ENCODE measurements at regions not wholly inside any gene's neighbourhood (a gene's known extent, or its start where the extent isn't known, plus 50 kb on each side); places are given as distances from the start of the nearest gene placed in this dataset.

GRCh38 chr11:127620671-127621070, 620.1 kb upstream of the KIRREL3 start:
- intact Hi-C loops (cut with micrococcal nuclease; ENCODE audit: unreplicated experiment): no loop called here
- no peak overlapping the region for H3K4me3 ChIP-seq (ENCODE audit: low read depth, low read length, poor library complexity, severe bottlenecking)
- POLR2A ChIA-PET: no interaction called here
- no peaks in the 10 kb centered on the region for H3K79me2 ChIP-seq (ENCODE audit: insufficient read depth, low read depth, low read length)
- CTCF ChIA-PET (ENCODE audit: unreplicated experiment): no interaction called here
- H3K4me2 ChIP-seq (ENCODE audit: low read length): no peak overlapping the region
- BruUV-seq (replicated peaks): no TSS peak
- no peaks in the 10 kb centered on the region for H3K4me1 ChIP-seq (ENCODE audit: insufficient read depth, low read length, poor library complexity, severe bottlenecking)
- no peaks in the 10 kb centered on the region for H4K20me1 ChIP-seq (ENCODE audit: insufficient read depth, low read length)
- TF ChIP-seq EZH2phosphoT487 (IDR thresholded peaks at IDR 0.05; ENCODE audit: borderline replicate concordance, low read depth, low read length) (no peak), CTCF (conservative IDR thresholded peaks at IDR 0.05; ENCODE audit: low read length) (no peak)
- no peaks in the 10 kb centered on the region for H3K36me3 ChIP-seq (ENCODE audit: insufficient read depth, low read length)
- no peak overlapping the region for H2AFZ ChIP-seq (ENCODE audit: low read length)
- no peaks in the 10 kb centered on the region for H3K9me3 ChIP-seq (ENCODE audit: low read length)
- no peaks in the 10 kb centered on the region for H3K9me2 ChIP-seq (ENCODE audit: insufficient read depth, low read length)
- DNase-seq (ENCODE audit: low spot score): no peak
- H3K27ac ChIP-seq (ENCODE audit: low read depth, low read length, poor library complexity, severe bottlenecking): no peak overlapping the region

- no peak for DNase-seq (ENCODE audit: low spot score)
- intact Hi-C loops (cut with micrococcal nuclease; ENCODE audit: unreplicated experiment): no loop called here
- H3K36me3 ChIP-seq (ENCODE audit: insufficient read depth, low read length): no peaks in the 10 kb centered on the region
- H3K4me1 ChIP-seq (ENCODE audit: insufficient read depth, low read length, poor library complexity, severe bottlenecking): no peaks in the 10 kb centered on the region
- no peak overlapping the region for H3K4me2 ChIP-seq (ENCODE audit: low read length)
- no peaks in the 10 kb centered on the region for H3K9me3 ChIP-seq (ENCODE audit: low read length)
- no peak overlapping the region for H3K4me3 ChIP-seq (ENCODE audit: low read depth, low read length, poor library complexity, severe bottlenecking)
- CTCF ChIA-PET (ENCODE audit: unreplicated experiment): no interaction called here
- TF ChIP-seq EZH2phosphoT487 (IDR thresholded peaks at IDR 0.05; ENCODE audit: borderline replicate concordance, low read depth, low read length) (no peak), CTCF (conservative IDR thresholded peaks at IDR 0.05; ENCODE audit: low read length) (no peak)
- POLR2A ChIA-PET: no interaction called here
- H3K27ac ChIP-seq (ENCODE audit: low read depth, low read length, poor library complexity, severe bottlenecking): no peak overlapping the region
- BruUV-seq (replicated peaks): no TSS peak
- no peak overlapping the region for H2AFZ ChIP-seq (ENCODE audit: low read length)
- no peaks in the 10 kb centered on the region for H4K20me1 ChIP-seq (ENCODE audit: insufficient read depth, low read length)
- H3K9me2 ChIP-seq (ENCODE audit: insufficient read depth, low read length): no peaks in the 10 kb centered on the region
- H3K79me2 ChIP-seq (ENCODE audit: insufficient read depth, low read depth, low read length): no peaks in the 10 kb centered on the region
Measured at GRCh38 chr11:127619946-127620345, 619.4 kb upstream of the KIRREL3 start.

DNA sequence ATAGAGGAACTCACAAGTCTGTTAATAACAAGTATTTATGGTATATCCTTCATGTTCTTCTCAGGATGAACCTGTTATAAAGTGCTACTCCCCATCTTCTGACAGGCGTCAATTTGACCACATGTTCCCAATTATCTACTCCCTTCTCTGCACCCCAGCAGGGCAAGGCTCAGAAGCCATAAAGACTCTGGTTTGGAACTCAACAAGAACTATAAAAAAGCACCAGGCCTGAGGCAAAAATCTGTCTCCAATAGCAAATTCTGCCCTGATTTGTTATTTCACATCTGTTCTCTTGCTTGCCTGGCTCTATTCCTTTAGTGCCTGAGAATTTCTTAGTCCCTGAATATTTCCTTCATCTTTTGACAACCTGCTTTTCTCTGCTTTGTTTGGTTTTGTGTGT, 618.2 kb upstream of the KIRREL3 start:
- ChIA-PET CTCF (ENCODE audit: unreplicated experiment) (no interaction called here), POLR2A (no interaction called here)
- H3K79me2 ChIP-seq (ENCODE audit: insufficient read depth, low read depth, low read length): no peaks in the 10 kb centered on the region
- no peaks in the 10 kb centered on the region for H4K20me1 ChIP-seq (ENCODE audit: insufficient read depth, low read length)
- no peak for TF ChIP-seq CTCF (conservative IDR thresholded peaks at IDR 0.05; ENCODE audit: low read length)
- no peak for TF ChIP-seq EZH2phosphoT487 (IDR thresholded peaks at IDR 0.05; ENCODE audit: borderline replicate concordance, low read depth, low read length)
- H3K4me2 ChIP-seq (ENCODE audit: low read length): no peak overlapping the region
- no peak overlapping the region for H3K27ac ChIP-seq (ENCODE audit: low read depth, low read length, poor library complexity, severe bottlenecking)
- no peaks in the 10 kb centered on the region for H3K4me1 ChIP-seq (ENCODE audit: insufficient read depth, low read length, poor library complexity, severe bottlenecking)
- no peak for DNase-seq (ENCODE audit: low spot score)
- H3K9me2 ChIP-seq (ENCODE audit: insufficient read depth, low read length): no peaks in the 10 kb centered on the region
- no TSS peak for BruUV-seq (replicated peaks)
- no peaks in the 10 kb centered on the region for H3K9me3 ChIP-seq (ENCODE audit: low read length)
- H3K36me3 ChIP-seq (ENCODE audit: insufficient read depth, low read length): no peaks in the 10 kb centered on the region
- intact Hi-C loops (cut with micrococcal nuclease; ENCODE audit: unreplicated experiment): no loop called here
- H3K4me3 ChIP-seq (ENCODE audit: low read depth, low read length, poor library complexity, severe bottlenecking): no peak overlapping the region
- no peak overlapping the region for H2AFZ ChIP-seq (ENCODE audit: low read length)
